Keratinocyte (primary cell): ENCODE measurements at regions not wholly inside any gene's neighbourhood (a gene's known extent, or its start where the extent isn't known, plus 50 kb on each side); places are given as distances from the start of the nearest gene placed in this dataset.

Source experiments
- DNase-seq: peaks from one replicate; pipeline ENCODE4 v3.0.0-alpha.2; 2011; ENCODE audit warnings: low read depth, missing footprints, low spot score
- FAIRE-seq: peaks from 2 replicates; lab custom pipeline; 2011; peaks lifted over from hg19 to GRCh38; lab: Jason Lieb, UNC
- H2AFZ ChIP-seq: 2 replicates; pipeline ENCODE4 v1.6.0; 2012; ENCODE audit warnings: low read length, control low read depth, inconsistent platforms; ENCODE audit not compliant: control insufficient read depth
- H3K27ac ChIP-seq: 2 replicates; pipeline ENCODE4 v1.5.1; 2011; ENCODE audit warnings: low read length; ENCODE audit not compliant: control insufficient read depth, insufficient read depth
- H3K27me3 ChIP-seq: 3 replicates; pipeline ENCODE4 v1.6.0; 2011; ENCODE audit warnings: low read length; ENCODE audit not compliant: control insufficient read depth, insufficient read depth; ENCODE audit errors: extremely low read depth
- H3K36me3 ChIP-seq, 2 experiments: 2 replicates in 1 of 2; 3 replicates in 1 of 2; pipeline ENCODE4 v1.5.1; 2011; ENCODE audit warnings: low read length in 2 of 2, mild to moderate bottlenecking in 1 of 2; ENCODE audit not compliant: control insufficient read depth in 2 of 2, insufficient read depth in 2 of 2; ENCODE audit errors: extremely low read depth in 1 of 2
- H3K4me1 ChIP-seq: 3 replicates; pipeline ENCODE4 v1.5.1; 2011; ENCODE audit warnings: low read length; ENCODE audit not compliant: control insufficient read depth, insufficient read depth; ENCODE audit errors: extremely low read depth
- H3K4me2 ChIP-seq: 3 replicates; pipeline ENCODE4 v1.6.0; 2011; ENCODE audit warnings: low read depth, low read length; ENCODE audit not compliant: control insufficient read depth, insufficient read depth; ENCODE audit errors: extremely low read depth
- H3K4me3 ChIP-seq, 3 experiments: fragments of 200-600 bp in 1 of 3; sonication (generic) in 1 of 3; 2 replicates in 2 of 3; 3 replicates in 1 of 3; pipeline ENCODE4 v1.5.1; 2011 to 2016; ENCODE audit warnings: low read length in 3 of 3, mild to moderate bottlenecking in 3 of 3, control low read depth in 2 of 3, inconsistent platforms in 1 of 3, low read depth in 1 of 3, mixed read lengths in 1 of 3, mixed run types in 1 of 3, moderate library complexity in 1 of 3; ENCODE audit not compliant: control insufficient read depth in 2 of 3, insufficient read depth in 2 of 3; ENCODE audit errors: extremely low read depth in 1 of 3
- H3K79me2 ChIP-seq: 2 replicates; pipeline ENCODE4 v1.6.0; 2012; ENCODE audit warnings: low read length; ENCODE audit not compliant: control insufficient read depth, insufficient read depth
- H3K9ac ChIP-seq: 3 replicates; pipeline ENCODE4 v1.6.0; 2011; ENCODE audit warnings: low read length; ENCODE audit not compliant: control insufficient read depth, insufficient read depth; ENCODE audit errors: extremely low read depth
- H3K9me1 ChIP-seq: 3 replicates; pipeline ENCODE4 v1.6.0; 2011; ENCODE audit warnings: low read length; ENCODE audit not compliant: control insufficient read depth, insufficient read depth; ENCODE audit errors: extremely low read depth
- H3K9me3 ChIP-seq: 2 replicates; pipeline ENCODE4 v1.5.1; 2012; ENCODE audit warnings: low read depth, low read length; ENCODE audit not compliant: control insufficient read depth
- H4K20me1 ChIP-seq: 3 replicates; pipeline ENCODE4 v1.6.0; 2011; ENCODE audit warnings: low read length; ENCODE audit not compliant: control insufficient read depth, insufficient read depth; ENCODE audit errors: extremely low read depth
- CTCF ChIP-seq, 3 experiments: IDR thresholded peaks in 1 of 3; conservative IDR thresholded peaks in 1 of 3; optimal IDR thresholded peaks in 1 of 3; 2 replicates in 2 of 3; 3 replicates in 1 of 3; pipeline versions ENCODE3 to v1.5.1; 2011; ENCODE audit warnings: low read length in 3 of 3, mild to moderate bottlenecking in 3 of 3, moderate library complexity in 2 of 3, control low read depth in 1 of 3, inconsistent platforms in 1 of 3; ENCODE audit not compliant: insufficient read depth in 2 of 3; ENCODE audit errors: extremely low read depth in 1 of 3
- EZH2 ChIP-seq: IDR thresholded peaks from one replicate; pipeline ENCODE4 v1.6.1; 2012; ENCODE audit warnings: inconsistent platforms, mild to moderate bottlenecking, low read length, moderate library complexity
- dilution Hi-C: fragments of 300-500 bp; cut with MboI; formaldehyde crosslinking; loops from one replicate; pipeline ENCODE4 v1.7.0; 2020; ENCODE audit warnings: low sequenced_read_pairs; ENCODE audit not compliant: extremely low pct_ligation_motif_present

- DNase-seq (no peak), FAIRE-seq (no peak)
- no peaks in the 10 kb centered on the region for H3K9me3 ChIP-seq
- H3K4me3 ChIP-seq, result no peak overlapping the region
- no peaks in the 10 kb centered on the region for H3K9me1 ChIP-seq
- no peak overlapping the region for H3K4me2 ChIP-seq
- no peaks in the 10 kb centered on the region for H4K20me1 ChIP-seq
- H3K9ac ChIP-seq, result no peak overlapping the region
- no peaks in the 10 kb centered on the region for H3K4me1 ChIP-seq
- H2AFZ ChIP-seq, result no peak overlapping the region
- dilution Hi-C loops, result no loop called here
- no peak overlapping the region for H3K27ac ChIP-seq
- no peaks in the 10 kb centered on the region for H3K27me3 ChIP-seq
- no peak for TF ChIP-seq CTCF (optimal IDR thresholded peaks at IDR 0.05 in 1 of 3, IDR thresholded peaks at IDR 0.05 in 1 of 3, conservative IDR thresholded peaks at IDR 0.05 in 1 of 3; ENCODE audit: extremely low read depth in 1 of 3, insufficient read depth in 2 of 3, low read length in 3 of 3)
- H3K36me3 ChIP-seq, result no peaks in the 10 kb centered on the region
- H3K79me2 ChIP-seq, result no peaks in the 10 kb centered on the region
Measured at GRCh38 chr11:112877581-112877980, 83.6 kb upstream of the NCAM1 start.

- dilution Hi-C loops, result no loop called here
- no peak overlapping the region for H3K9ac ChIP-seq
- no peaks in the 10 kb centered on the region for H3K36me3 ChIP-seq
- no peak overlapping the region for H3K27ac ChIP-seq
- no peaks in the 10 kb centered on the region for H4K20me1 ChIP-seq
- H3K4me1 ChIP-seq, result no peaks in the 10 kb centered on the region
- H3K9me3 ChIP-seq, result no peaks in the 10 kb centered on the region
- no peaks in the 10 kb centered on the region for H3K27me3 ChIP-seq
- H3K9me1 ChIP-seq, result no peaks in the 10 kb centered on the region
- no peak overlapping the region for H2AFZ ChIP-seq
- H3K79me2 ChIP-seq, result no peaks in the 10 kb centered on the region
- no peak for TF ChIP-seq EZH2
- TF ChIP-seq CTCF (optimal IDR thresholded peaks at IDR 0.05 in 1 of 3, IDR thresholded peaks at IDR 0.05 in 1 of 3, conservative IDR thresholded peaks at IDR 0.05 in 1 of 3; ENCODE audit: extremely low read depth in 1 of 3, insufficient read depth in 2 of 3, low read length in 3 of 3), result no peak
- DNase-seq (no peak), FAIRE-seq (no peak)
- H3K4me3 ChIP-seq, result no peak overlapping the region
- H3K4me2 ChIP-seq, result no peak overlapping the region
Measured at GRCh38 chr11:112878033-112878601, 83.1 kb upstream of the NCAM1 start.
